ENCODE measurements at regions not wholly inside any gene's neighbourhood (a gene's known extent, or its start where the extent isn't known, plus 50 kb on each side); places are given as distances from the start of the nearest gene placed in this dataset.

GRCh38 chr12:115726691-115727090, 550.8 kb downstream of the MED13L start:
- no peak for TF ChIP-seq CTCF (IDR thresholded peaks at IDR 0.05)
- TF ChIP-seq ZBTB33 (IDR thresholded peaks at IDR 0.05; ENCODE audit: borderline replicate concordance, low read depth) = no peak
- TF ChIP-seq POLR2AphosphoS5 (IDR thresholded peaks at IDR 0.05; ENCODE audit: low read depth, low read length) = no peak
- no peak for TF ChIP-seq REST (IDR thresholded peaks at IDR 0.05; ENCODE audit: low read depth, low read length)
- no peak for TF ChIP-seq RXRA (IDR thresholded peaks at IDR 0.05; ENCODE audit: borderline replicate concordance, low read depth)
- TF ChIP-seq MAX (IDR thresholded peaks at IDR 0.05; ENCODE audit: low read depth) = no peak
- no peak for TF ChIP-seq TAF1 (IDR thresholded peaks at IDR 0.05; ENCODE audit: borderline replicate concordance, low read depth, low read length)
- no peak for TF ChIP-seq RAD21 (IDR thresholded peaks at IDR 0.05; ENCODE audit: low read length)
- TF ChIP-seq YY1 (IDR thresholded peaks at IDR 0.05; ENCODE audit: low read depth) = no peak
- TF ChIP-seq MXI1 (IDR thresholded peaks at IDR 0.05; ENCODE audit: low read depth, low read length) = no peak
- no peak for TF ChIP-seq FOXM1 (IDR thresholded peaks at IDR 0.05; ENCODE audit: low read depth)
- no peak for TF ChIP-seq TEAD4 (IDR thresholded peaks at IDR 0.05; ENCODE audit: borderline replicate concordance, insufficient read depth)

Measured in SK-N-SH (cell line).